GM18499 (cell line): ENCODE measurements at regions not wholly inside any gene's neighbourhood (a gene's known extent, or its start where the extent isn't known, plus 50 kb on each side); places are given as distances from the start of the nearest gene placed in this dataset.

Experiments used
- ATAC-seq: cut with Tn5 transposase; IDR thresholded peaks from one replicate; pipeline ENCODE4 v1.9.1; 2021; ENCODE audit warnings: moderate number of reproducible peaks; ENCODE audit not compliant: insufficient read depth, unreplicated experiment

GRCh38 chr10:118940386-118940785 is 89.1 kb upstream of the NANOS1 start:
- no peak for ATAC-seq

DNA sequence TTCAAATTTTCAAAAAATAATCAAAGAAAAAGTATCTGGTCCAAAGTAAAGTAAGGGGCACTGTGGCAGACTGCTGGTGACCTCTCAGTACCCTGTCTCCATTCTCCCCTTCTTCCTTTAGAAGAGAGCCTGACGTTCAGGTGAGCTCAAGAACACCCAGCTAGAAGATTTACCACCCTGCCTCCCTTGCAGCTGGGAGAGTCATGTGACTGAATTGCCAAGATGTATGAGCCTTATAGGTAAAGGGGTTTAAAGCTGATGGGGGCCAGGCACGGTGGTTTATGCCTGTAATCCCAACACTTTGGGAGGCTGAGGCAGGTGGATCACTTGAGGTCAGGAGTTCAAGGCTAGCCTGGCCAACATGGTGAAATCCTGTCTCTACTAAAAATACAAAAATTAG is 86.3 kb upstream of the NANOS1 start:
- ATAC-seq: no peak

GRCh38 chr10:118944959-118945633 is 84.4 kb upstream of the NANOS1 start:
- ATAC-seq: no peak

- no peak for ATAC-seq
Observed at GRCh38 chr10:118948786-118949185, 80.7 kb upstream of the NANOS1 start.

DNA sequence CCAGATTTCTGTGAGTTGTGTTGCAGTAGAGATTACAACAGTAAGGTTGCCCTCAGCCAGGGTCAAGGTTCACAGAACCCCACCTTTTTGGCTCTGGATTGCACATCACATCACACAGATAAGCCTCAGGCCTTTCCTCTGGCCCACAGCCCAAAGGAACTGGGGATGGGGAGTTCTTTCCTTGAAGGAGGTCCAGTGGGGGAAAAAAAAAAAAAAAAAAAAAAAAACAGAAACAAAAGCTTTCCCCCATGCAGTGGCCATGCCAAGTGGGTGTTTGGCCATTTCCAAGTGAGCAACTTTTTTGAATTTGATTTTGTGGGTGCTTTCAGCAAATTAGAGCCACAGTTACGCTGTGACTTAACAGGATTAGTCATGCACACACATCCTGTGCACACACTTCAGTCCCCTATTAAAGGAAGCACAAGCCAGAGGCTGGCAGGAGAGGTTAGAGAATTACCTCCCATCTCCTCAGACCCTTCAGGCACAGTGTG is 79.3 kb upstream of the NANOS1 start:
- no peak for ATAC-seq

DNA sequence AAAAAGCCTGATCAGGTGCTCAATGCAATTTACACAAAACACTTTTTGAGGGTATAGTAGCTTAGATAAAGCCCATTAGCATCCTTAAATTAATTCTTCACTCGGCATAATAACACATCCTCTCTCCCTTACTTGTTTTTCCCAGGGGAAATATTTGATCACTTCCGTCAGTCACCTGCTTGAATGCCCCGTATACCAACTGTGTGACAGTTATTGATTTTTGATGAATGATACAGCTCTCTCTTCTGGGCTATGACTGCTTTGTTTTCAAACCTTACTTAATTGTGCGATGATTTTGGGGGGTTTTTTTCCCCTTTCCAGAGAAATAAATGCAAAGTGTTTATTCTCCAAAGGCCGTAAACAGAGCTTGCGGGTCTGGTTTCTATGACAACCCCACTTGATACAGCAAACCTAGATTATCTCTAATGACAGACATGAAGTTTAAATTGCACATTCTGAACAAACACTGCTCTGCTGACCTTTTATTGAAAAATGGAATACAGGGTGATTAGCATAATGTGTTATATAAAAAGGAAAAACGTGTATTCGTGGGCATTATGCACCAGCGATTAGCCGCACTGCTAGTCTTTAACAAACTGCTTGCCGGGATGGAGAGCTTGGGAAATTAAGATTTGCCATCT is 78.4 kb upstream of the NANOS1 start:
- no peak for ATAC-seq

DNA sequence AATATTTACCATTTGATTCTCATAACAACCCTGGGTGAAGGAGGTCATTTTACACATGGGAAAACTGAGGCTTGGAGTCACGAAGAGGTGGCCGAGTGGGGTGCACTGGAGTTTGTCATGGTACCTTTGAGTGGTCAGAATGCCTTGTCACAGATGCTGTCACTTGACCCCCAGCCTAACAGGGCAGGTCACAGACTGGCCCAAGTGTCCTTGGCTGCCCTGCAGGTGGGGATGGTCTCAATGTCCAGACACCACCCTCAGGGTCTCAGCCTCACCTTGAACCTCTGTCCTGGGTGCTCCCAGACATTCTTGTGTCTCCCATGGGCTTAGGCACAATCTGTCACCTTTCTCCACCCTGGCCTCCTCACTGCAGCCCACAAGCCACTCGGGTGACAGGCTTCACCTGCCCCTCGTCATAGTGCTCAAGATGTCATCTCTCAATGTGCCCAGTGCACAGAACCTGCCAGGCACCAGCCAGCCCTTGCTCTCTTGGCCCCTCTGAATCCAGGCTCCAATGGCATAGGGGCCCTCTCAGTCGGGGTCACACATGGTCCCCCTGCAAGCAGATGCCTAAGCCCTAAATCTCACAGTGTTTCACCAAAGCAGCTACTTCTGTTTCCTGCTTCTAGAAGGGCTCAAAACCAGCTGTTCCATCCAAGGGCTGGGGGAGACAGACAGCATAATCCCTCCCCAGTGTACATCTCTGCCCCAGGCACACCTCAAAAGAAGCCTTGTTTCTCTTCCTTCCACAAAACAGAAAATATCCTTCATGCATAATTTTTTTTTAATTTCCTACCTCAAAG is 76.8 kb upstream of the NANOS1 start:
- no peak for ATAC-seq

DNA sequence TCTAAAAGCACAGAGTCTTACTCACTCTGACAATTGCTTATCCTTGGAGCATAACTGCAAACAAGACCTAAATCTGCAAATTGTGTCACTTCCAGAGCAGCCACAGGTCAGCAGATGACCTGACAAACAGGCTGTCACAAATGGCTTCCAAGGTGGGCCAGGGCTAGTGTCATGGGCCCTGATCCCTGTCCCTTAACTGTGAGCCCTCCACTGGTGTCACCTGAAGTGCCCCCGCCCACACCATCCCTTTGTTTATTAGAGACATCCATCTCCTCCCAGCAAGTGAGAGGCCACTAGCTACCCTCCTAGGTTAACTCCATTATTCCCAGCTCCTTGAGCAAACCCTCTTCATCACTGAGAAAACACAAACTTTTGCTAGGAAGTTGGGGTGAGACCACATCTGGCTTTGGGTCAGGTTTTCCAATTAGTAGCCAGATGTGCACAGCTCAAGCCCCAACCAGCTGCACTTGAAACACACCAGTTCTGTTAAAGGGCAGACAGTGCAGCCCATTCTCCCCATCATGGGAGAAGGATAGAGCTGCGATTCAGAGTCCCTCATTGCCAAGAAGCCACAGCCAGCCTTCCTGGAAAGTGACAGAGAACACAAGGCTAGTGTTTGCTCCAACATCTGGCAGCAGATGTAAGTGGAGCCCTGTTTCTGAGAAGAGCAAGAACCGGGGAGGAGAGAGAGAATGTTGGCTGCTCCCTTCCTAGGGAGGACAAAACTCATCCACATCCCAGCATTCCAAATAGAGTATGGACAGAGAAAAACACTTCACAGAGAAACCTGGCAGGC is 75.7 kb upstream of the NANOS1 start:
- no peak for ATAC-seq

DNA sequence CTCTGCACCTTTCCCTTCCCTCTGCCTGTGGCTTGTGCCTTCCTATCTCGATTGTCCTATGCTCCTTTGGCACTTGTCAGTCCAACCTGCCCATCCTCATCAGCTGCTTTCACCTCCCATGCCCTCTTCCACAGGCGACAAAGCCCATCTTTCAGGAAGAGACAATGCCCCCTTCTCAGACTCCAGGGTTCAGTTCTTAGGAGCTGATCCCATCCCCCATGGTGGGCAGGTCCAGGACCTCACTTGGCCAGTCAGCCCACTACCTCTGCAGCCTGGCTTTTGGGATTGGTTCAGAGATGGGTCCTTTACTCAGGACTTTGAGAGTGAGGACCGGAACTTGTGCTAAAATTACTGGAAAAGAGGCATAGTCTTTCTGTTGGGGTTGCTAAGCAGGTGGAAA is 74.0 kb upstream of the NANOS1 start:
- no peak for ATAC-seq

GRCh38 chr10:118955951-118956801 is 73.3 kb upstream of the NANOS1 start:
- ATAC-seq: no peak

- ATAC-seq: no peak
Observed at GRCh38 chr10:118956802-118957442, 72.6 kb upstream of the NANOS1 start.

DNA sequence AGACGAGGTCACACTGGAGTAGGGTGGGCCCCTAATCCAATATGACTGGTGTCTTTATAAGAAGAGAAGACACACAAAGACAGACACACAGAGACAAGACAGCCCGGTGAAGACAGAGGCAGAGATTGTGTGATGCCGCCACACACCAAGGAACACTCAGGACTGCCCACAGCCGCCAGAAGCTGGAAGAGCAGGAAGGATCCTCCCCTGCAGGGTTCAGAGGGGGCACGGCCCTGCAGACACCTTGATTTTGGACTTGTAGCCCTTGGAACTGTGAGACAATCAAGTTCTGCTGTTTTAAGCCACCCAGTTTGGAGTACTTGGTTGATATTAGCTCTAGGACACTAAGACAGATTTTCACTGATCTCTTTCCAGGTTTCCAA is 72.1 kb upstream of the NANOS1 start:
- no peak for ATAC-seq

- ATAC-seq: no peak
Observed at GRCh38 chr10:118957966-118958365, 71.5 kb upstream of the NANOS1 start.

DNA sequence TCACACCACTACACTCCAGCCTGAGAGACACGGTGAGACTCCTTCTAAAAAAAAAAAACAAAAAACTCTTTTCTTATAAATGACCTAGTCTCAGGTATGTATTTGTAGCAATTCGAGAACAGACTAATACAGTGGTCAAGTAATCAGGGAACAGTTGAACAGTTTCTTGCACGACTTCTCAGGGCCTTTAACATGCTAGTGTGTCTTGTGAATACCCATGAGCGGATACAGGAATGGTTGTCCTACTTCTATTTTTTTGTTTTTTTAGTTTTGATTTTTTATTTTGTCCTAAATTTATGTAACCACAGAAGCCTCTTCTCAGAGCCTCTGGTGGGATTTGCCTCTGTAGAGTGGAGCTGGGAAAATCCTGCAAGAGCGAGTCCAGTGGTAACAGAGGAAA is 71.0 kb upstream of the NANOS1 start:
- ATAC-seq: no peak

GRCh38 chr10:118958984-118959925 is 70.3 kb upstream of the NANOS1 start:
- ATAC-seq: no peak

DNA sequence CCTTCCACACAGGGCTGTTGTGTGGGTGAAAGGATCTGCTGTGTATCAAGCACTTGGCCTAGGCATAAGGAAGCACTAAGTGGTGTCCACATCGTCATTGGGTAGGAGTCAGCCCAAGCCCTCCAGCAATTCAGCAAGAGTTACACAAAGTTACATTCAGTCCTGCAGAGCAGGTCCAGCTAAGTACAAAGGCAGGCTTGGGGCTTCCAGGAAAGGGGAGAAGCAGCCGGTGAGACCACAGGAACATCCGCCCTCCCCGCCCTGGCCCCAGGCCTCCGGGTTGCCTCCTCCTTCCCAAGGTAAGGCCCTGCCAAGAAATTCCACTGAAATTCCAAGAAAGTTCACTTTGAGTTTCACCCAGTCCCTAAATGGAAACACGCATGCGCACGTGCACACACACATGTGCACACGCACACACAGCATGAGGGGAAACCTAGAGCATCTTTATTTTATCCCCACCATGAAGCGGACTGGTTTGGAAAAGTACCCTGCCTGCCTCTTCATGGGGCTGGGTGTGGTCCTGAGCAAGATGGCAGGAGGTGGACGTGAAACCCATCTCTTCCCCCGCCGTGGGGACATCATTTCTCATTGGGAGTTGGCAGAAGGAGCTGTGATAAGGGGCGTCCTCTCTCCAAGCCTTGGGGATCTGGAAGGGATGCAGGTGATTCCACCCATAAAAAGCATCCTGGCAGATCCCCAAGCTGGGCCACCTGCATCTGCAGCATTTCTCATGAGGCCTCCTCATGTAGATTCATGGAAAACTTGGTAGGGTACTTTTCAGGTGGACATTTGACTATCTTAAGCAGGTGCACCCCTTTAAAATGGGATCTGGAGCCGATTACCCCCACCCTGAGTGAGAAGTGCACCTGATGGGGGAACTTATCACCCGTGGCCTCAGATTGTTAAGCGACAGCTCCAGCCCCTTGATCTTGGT is 69.1 kb upstream of the NANOS1 start:
- ATAC-seq: no peak

- ATAC-seq: no peak
Observed at GRCh38 chr10:118961436-118961835, 68.1 kb upstream of the NANOS1 start.
